SK-N-SH (cell line): ENCODE measurements at regions not wholly inside any gene's neighbourhood (a gene's known extent, or its start where the extent isn't known, plus 50 kb on each side); places are given as distances from the start of the nearest gene placed in this dataset.

Experiments
- CTCF ChIA-PET: fragments of 300-600, 350-600 bp; formaldehyde crosslinking; extraction: SDS; loops from one replicate; lab custom pipeline; 2021; lab: Yijun Ruan, JAX
- POLR2A ChIA-PET: fragments of 350-600 bp; sonication (Branson Sonifier 250); formaldehyde crosslinking; extraction: SDS; loops from one replicate; lab custom pipeline; 2020; ENCODE audit warnings: antibody characterized with exemption, inconsistent platforms; lab: Yijun Ruan, JAX
- DNase-seq: peaks from one replicate; pipeline ENCODE4 v3.0.0; 2012
- H2AFZ ChIP-seq: fragments of 200-600 bp; sonication (generic); 2 replicates; pipeline ENCODE4 v1.8.1; 2016; ENCODE audit warnings: antibody characterized with exemption, mild to moderate bottlenecking, low read depth
- H3F3A ChIP-seq: fragments of 200-600 bp; sonication (generic); replicated peaks from 2 replicates; pipeline ENCODE3; 2016; ENCODE audit warnings: antibody characterized with exemption, mild to moderate bottlenecking; ENCODE audit not compliant: insufficient read depth
- H3K27ac ChIP-seq, 2 experiments: fragments of 200-500 bp in 1 of 2; fragments of 200-600 bp in 1 of 2; sonication (Bioruptor generic) in 1 of 2; sonication (generic), shearing (Covaris generic) in 1 of 2; 2 replicates each; pipeline versions ENCODE4 v1.5.1 to v1.6.1; 2014 to 2016; ENCODE audit warnings: low read depth in 2 of 2, inconsistent platforms in 1 of 2, low read length in 1 of 2, mild to moderate bottlenecking in 1 of 2, mixed read lengths in 1 of 2
- H3K27me3 ChIP-seq: fragments of 200-600 bp; sonication (generic), shearing (Covaris generic); 2 replicates; pipeline ENCODE4 v1.6.1; 2016; ENCODE audit warnings: mixed run types; ENCODE audit not compliant: insufficient read depth
- H3K36me3 ChIP-seq, 2 experiments: fragments of 200-500 bp in 1 of 2; fragments of 200-600 bp in 1 of 2; sonication (Bioruptor generic) in 1 of 2; sonication (generic) in 1 of 2; replicated peaks in 1 of 2; 2 replicates each; pipeline versions ENCODE3 to v1.5.1; 2014 to 2016; ENCODE audit warnings: low read length in 1 of 2, mild to moderate bottlenecking in 1 of 2; ENCODE audit not compliant: insufficient read depth in 2 of 2, control insufficient read depth in 1 of 2
- H3K4me1 ChIP-seq, 2 experiments: fragments of 200-500 bp in 1 of 2; fragments of 200-600 bp in 1 of 2; sonication (Bioruptor generic) in 1 of 2; sonication (generic), shearing (Covaris generic) in 1 of 2; 2 replicates each; pipeline versions ENCODE4 v1.5.1 to v1.6.1; 2014 to 2016; ENCODE audit warnings: low read depth in 1 of 2, low read length in 1 of 2, mixed run types in 1 of 2; ENCODE audit not compliant: insufficient read depth in 2 of 2, control insufficient read depth in 1 of 2
- H3K4me2 ChIP-seq: fragments of 200-600 bp; sonication (generic), shearing (Covaris generic); 2 replicates; pipeline ENCODE4 v1.6.1; 2017; ENCODE audit warnings: mixed run types
- H3K4me3 ChIP-seq, 2 experiments: fragments of 200-500 bp in 1 of 2; fragments of 200-600 bp in 1 of 2; sonication (Bioruptor generic) in 1 of 2; sonication (generic), shearing (Covaris generic) in 1 of 2; 2 replicates each; pipeline versions ENCODE4 v1.5.1 to v1.8.1; 2014 to 2016; ENCODE audit warnings: low read depth in 2 of 2, inconsistent platforms in 1 of 2, low read length in 1 of 2, mild to moderate bottlenecking in 1 of 2, mixed read lengths in 1 of 2, moderate library complexity in 1 of 2
- H3K79me2 ChIP-seq: fragments of 200-600 bp; sonication (generic); 2 replicates; pipeline ENCODE4 v1.8.1; 2017; ENCODE audit warnings: mild to moderate bottlenecking; ENCODE audit not compliant: insufficient read depth
- H3K9ac ChIP-seq: fragments of 200-600 bp; sonication (generic); 2 replicates; pipeline ENCODE4 v1.6.1; 2017; ENCODE audit warnings: mixed run types
- H3K9me2 ChIP-seq: fragments of 200-600 bp; sonication (generic); 2 replicates; pipeline ENCODE4 v1.6.1; 2017; ENCODE audit warnings: mixed run types
- H3K9me3 ChIP-seq: fragments of 200-600 bp; sonication (generic); 2 replicates; pipeline ENCODE4 v1.6.1; 2017; ENCODE audit warnings: mixed run types, mild to moderate bottlenecking, moderate library complexity
- H4K20me1 ChIP-seq: fragments of 200-600 bp; sonication (generic); 2 replicates; pipeline ENCODE4 v1.6.1; 2017; ENCODE audit warnings: mild to moderate bottlenecking, mixed run types; ENCODE audit not compliant: insufficient read depth
- CHD2 ChIP-seq: fragments of 150-350 bp; IDR thresholded peaks from 2 replicates; pipeline ENCODE4 v1.6.1; 2018; ENCODE audit warnings: low read length; ENCODE audit not compliant: partially characterized antibody
- ELF1 ChIP-seq: IDR thresholded peaks from 2 replicates; pipeline ENCODE4 v1.4.0; 2012
- FOXJ3 ChIP-seq: sonication (generic); formaldehyde crosslinking; IDR thresholded peaks from 2 replicates; pipeline ENCODE4 v1.5.1; 2020; ENCODE audit warnings: mild to moderate bottlenecking, missing genetic modification reagents
- MEF2A ChIP-seq: IDR thresholded peaks from 2 replicates; pipeline ENCODE4 v1.4.0; 2012; ENCODE audit warnings: low read depth, borderline replicate concordance
- MXI1 ChIP-seq: IDR thresholded peaks from 2 replicates; pipeline ENCODE4 v1.6.1; 2012; ENCODE audit warnings: mild to moderate bottlenecking, low read depth, low read length, improper control_type of control experiment
- POLR2AphosphoS5 ChIP-seq: IDR thresholded peaks from 2 replicates; pipeline ENCODE4 v1.6.1; 2012; ENCODE audit warnings: low read depth, low read length
- RCOR1 ChIP-seq: fragments of 150-350 bp; IDR thresholded peaks from 2 replicates; pipeline ENCODE4 v1.6.1; 2017; ENCODE audit warnings: antibody characterized with exemption, low read length
- RFX5 ChIP-seq: IDR thresholded peaks from 2 replicates; pipeline ENCODE4 v1.6.1; 2012; ENCODE audit warnings: mild to moderate bottlenecking, improper control_type of control experiment, low read length
- SMC3 ChIP-seq: IDR thresholded peaks from 2 replicates; pipeline ENCODE4 v1.6.1; 2012; ENCODE audit warnings: low read depth, low read length, improper control_type of control experiment
- TCF12 ChIP-seq: IDR thresholded peaks from 2 replicates; pipeline ENCODE4 v1.4.0; 2012
- TEAD4 ChIP-seq: IDR thresholded peaks from 2 replicates; pipeline ENCODE4 v1.4.0; 2012; ENCODE audit warnings: mild to moderate bottlenecking, borderline replicate concordance; ENCODE audit not compliant: insufficient read depth
- YY1 ChIP-seq: IDR thresholded peaks from 2 replicates; pipeline ENCODE4 v1.4.0; 2012; ENCODE audit warnings: low read depth, mild to moderate bottlenecking
- WGBS: methylation state at CpG from one replicate; pipeline ENCODE4 v1.1.6; 2017; ENCODE audit warnings: low lambda C conversion rate; 5-methylcytosine and 5-hydroxymethylcytosine counted together
- TF ChIP-seq, protein P1 (sequence below): fragments of 150-350 bp; IDR thresholded peaks from 2 replicates; pipeline ENCODE4 v1.6.1; 2016; ENCODE audit warnings: mild to moderate bottlenecking, low read depth, low read length
- TF ChIP-seq, protein P2 (sequence below): fragments of 200-600 bp; sonication (generic); IDR thresholded peaks from 2 replicates; pipeline ENCODE4 v1.6.1; 2017; ENCODE audit warnings: antibody characterized with exemption, mild to moderate bottlenecking, moderate library complexity
- TF ChIP-seq, protein P3 (sequence below): IDR thresholded peaks from 2 replicates; pipeline ENCODE4 v1.4.0; 2012; ENCODE audit warnings: low read depth, borderline replicate concordance

DNA sequence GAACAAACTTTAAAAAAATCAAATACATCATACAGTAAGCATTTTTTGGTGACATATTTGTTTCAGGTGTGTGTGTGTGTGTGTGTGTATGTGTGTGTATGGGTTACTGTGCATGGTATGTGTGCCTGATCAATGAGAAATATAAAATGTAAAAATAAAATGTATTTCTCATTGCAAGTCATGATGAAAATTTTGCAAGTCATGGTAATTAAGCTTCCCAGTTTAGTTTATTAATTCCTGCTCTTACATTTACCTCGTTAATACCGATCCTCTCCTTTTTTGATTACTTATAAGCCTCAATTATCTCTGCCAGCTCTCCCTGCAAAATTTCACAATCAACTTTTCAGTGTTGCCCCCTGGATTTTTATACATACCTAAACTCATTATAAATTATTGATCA, 114.6 kb upstream of the ADGRL3 start:
- Histone ChIP-seq H2AFZ (no peak overlapping the region), H3K36me3 (no peaks in the 10 kb centered on the region), H3K9me3 (no peaks in the 10 kb centered on the region)
- CTCF ChIA-PET = no interaction called here
- no peak for DNase-seq
- TF ChIP-seq TCF12 = no peak
- TF ChIP-seq TEAD4 = no peak
- TF ChIP-seq FOXJ3 = no peak
- TF ChIP-seq POLR2AphosphoS5 = no peak
- TF ChIP-seq MXI1 = no peak
- TF ChIP-seq, protein P1, sequence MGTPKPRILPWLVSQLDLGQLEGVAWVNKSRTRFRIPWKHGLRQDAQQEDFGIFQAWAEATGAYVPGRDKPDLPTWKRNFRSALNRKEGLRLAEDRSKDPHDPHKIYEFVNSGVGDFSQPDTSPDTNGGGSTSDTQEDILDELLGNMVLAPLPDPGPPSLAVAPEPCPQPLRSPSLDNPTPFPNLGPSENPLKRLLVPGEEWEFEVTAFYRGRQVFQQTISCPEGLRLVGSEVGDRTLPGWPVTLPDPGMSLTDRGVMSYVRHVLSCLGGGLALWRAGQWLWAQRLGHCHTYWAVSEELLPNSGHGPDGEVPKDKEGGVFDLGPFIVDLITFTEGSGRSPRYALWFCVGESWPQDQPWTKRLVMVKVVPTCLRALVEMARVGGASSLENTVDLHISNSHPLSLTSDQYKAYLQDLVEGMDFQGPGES = no peak
- TF ChIP-seq, protein P2, sequence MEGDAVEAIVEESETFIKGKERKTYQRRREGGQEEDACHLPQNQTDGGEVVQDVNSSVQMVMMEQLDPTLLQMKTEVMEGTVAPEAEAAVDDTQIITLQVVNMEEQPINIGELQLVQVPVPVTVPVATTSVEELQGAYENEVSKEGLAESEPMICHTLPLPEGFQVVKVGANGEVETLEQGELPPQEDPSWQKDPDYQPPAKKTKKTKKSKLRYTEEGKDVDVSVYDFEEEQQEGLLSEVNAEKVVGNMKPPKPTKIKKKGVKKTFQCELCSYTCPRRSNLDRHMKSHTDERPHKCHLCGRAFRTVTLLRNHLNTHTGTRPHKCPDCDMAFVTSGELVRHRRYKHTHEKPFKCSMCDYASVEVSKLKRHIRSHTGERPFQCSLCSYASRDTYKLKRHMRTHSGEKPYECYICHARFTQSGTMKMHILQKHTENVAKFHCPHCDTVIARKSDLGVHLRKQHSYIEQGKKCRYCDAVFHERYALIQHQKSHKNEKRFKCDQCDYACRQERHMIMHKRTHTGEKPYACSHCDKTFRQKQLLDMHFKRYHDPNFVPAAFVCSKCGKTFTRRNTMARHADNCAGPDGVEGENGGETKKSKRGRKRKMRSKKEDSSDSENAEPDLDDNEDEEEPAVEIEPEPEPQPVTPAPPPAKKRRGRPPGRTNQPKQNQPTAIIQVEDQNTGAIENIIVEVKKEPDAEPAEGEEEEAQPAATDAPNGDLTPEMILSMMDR = no peak
- no peak for TF ChIP-seq YY1
- no peak for TF ChIP-seq ELF1
- TF ChIP-seq, protein P3, sequence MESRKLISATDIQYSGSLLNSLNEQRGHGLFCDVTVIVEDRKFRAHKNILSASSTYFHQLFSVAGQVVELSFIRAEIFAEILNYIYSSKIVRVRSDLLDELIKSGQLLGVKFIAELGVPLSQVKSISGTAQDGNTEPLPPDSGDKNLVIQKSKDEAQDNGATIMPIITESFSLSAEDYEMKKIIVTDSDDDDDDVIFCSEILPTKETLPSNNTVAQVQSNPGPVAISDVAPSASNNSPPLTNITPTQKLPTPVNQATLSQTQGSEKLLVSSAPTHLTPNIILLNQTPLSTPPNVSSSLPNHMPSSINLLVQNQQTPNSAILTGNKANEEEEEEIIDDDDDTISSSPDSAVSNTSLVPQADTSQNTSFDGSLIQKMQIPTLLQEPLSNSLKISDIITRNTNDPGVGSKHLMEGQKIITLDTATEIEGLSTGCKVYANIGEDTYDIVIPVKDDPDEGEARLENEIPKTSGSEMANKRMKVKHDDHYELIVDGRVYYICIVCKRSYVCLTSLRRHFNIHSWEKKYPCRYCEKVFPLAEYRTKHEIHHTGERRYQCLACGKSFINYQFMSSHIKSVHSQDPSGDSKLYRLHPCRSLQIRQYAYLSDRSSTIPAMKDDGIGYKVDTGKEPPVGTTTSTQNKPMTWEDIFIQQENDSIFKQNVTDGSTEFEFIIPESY = no peak
- no peak for TF ChIP-seq MEF2A
- TF ChIP-seq SMC3 = no peak
- TF ChIP-seq RFX5 = no peak
- no peak for TF ChIP-seq RCOR1
- TF ChIP-seq, all 33 proteins: peak for 0
- H3F3A ChIP-seq = no peaks in the 10 kb centered on the region
- WGBS = 23% methylated on average over 2 of the region's 2 CpGs
- H3K79me2 ChIP-seq = no peaks in the 10 kb centered on the region
- no peaks in the 10 kb centered on the region for H3K9me2 ChIP-seq
- POLR2A ChIA-PET = no interaction called here
- no peak overlapping the region for H3K9ac ChIP-seq
- no peak overlapping the region for H3K4me3 ChIP-seq
- no peak overlapping the region for H3K27ac ChIP-seq
- no peaks in the 10 kb centered on the region for H3K4me1 ChIP-seq
- H3K27me3 ChIP-seq = no peaks in the 10 kb centered on the region
- H4K20me1 ChIP-seq = no peaks in the 10 kb centered on the region
- H3K4me2 ChIP-seq = no peak overlapping the region

DNA sequence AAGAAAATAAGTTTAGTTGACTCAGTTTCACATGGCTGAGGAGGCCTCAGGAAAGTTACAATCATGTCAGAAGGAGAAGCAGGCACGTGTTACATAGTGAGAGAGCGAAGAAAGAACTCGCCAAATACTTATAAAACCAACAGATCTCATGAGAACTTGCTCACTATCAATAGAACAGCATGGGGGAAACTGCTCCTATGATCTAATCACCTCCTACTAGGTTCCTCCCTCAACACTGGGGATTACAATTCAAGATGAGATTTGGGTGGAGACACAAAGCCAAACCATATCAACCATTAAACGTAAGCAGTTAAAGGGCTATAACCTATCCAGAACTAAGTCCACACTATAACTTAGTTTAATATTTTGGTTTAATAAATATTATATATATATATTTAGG, 113.8 kb upstream of the ADGRL3 start:
- no peaks in the 10 kb centered on the region for H3K36me3 ChIP-seq
- H3K4me2 ChIP-seq = no peak overlapping the region
- ChIA-PET POLR2A (no interaction called here), CTCF (no interaction called here)
- WGBS = 36% methylated on average over 4 of the region's 4 CpGs
- no peaks in the 10 kb centered on the region for H3K79me2 ChIP-seq
- H3K9ac ChIP-seq = no peak overlapping the region
- no peaks in the 10 kb centered on the region for H4K20me1 ChIP-seq
- no peak overlapping the region for H3K27ac ChIP-seq
- TF ChIP-seq CHD2 = no peak
- TF ChIP-seq TEAD4 = no peak
- TF ChIP-seq MEF2A = no peak
- H2AFZ ChIP-seq = no peak overlapping the region
- H3K4me1 ChIP-seq = no peaks in the 10 kb centered on the region
- H3K4me3 ChIP-seq = no peak overlapping the region
- H3K27me3 ChIP-seq = no peaks in the 10 kb centered on the region
- DNase-seq = no peak
- H3F3A ChIP-seq = no peaks in the 10 kb centered on the region
- 0 out of 2 replicates have a peak, but pooled peaks cover under 1% of the 10 kb centered on the region for H3K9me2 ChIP-seq
- no peaks in the 10 kb centered on the region for H3K9me3 ChIP-seq
